Type B pancreatic cell (in vitro differentiated cells): ENCODE measurements at regions not wholly inside any gene's neighbourhood (a gene's known extent, or its start where the extent isn't known, plus 50 kb on each side); places are given as distances from the start of the nearest gene placed in this dataset.

ENCODE experiments used
- DNase-seq: peaks from one replicate; pipeline ENCODE4 v3.0.0; 2021; ENCODE audit warnings: mixed read lengths; ENCODE audit not compliant: unreplicated experiment; ENCODE audit errors: extremely low spot score
- H3K27ac Mint-ChIP-seq: 2 replicates; pipeline ENCODE4 v1.8.0; 2021; ENCODE audit warnings: mild to moderate bottlenecking, mixed read lengths
- H3K27me3 Mint-ChIP-seq: 2 replicates; pipeline ENCODE4 v1.8.0; 2021; ENCODE audit warnings: mixed read lengths
- H3K36me3 Mint-ChIP-seq: 2 replicates; pipeline ENCODE4 v1.8.0; 2021; ENCODE audit warnings: mixed read lengths
- H3K4me1 Mint-ChIP-seq: one replicate; pipeline ENCODE4 v1.8.0; 2021; ENCODE audit warnings: mixed read lengths; ENCODE audit not compliant: unreplicated experiment
- H3K4me3 Mint-ChIP-seq: 2 replicates; pipeline ENCODE4 v1.8.0; 2021; ENCODE audit warnings: mild to moderate bottlenecking, mixed read lengths
- H3K9me3 Mint-ChIP-seq: 2 replicates; pipeline ENCODE4 v1.8.0; 2021; ENCODE audit warnings: mixed read lengths
- CTCF ChIP-seq: fragments of 200-600 bp; sonication (generic); conservative IDR thresholded peaks from 2 replicates; pipeline ENCODE4 v1.5.0; 2021; ENCODE audit warnings: antibody characterized with exemption, mild to moderate bottlenecking

DNA sequence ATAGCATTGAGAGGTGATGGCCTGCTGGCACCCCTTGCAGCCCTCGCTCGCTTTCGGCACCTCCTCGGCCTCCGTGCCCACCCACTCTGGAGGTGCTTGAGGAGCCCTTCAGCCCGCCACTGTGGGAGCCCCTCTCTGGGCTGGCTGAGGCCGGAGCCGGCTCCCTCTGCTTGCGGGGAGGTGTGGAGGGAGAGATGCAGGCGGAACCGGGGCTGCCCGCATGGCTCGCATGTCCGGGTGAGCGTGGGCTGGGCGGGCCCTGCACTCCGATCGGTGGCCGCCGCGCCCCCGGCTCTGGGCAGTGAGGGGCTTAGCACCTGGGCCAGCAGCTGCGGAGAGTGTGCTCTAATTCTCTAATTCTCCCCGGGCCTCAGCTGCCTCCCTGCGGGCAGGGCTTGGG is 101.1 kb downstream of the KIF4B start:
- Mint-ChIP-seq H3K4me1 (no peaks in the 10 kb centered on the region), H3K9me3 (no peaks in the 10 kb centered on the region), H3K27ac (no peak overlapping the region), H3K36me3 (no peaks in the 10 kb centered on the region), H3K27me3 (no peaks in the 10 kb centered on the region), H3K4me3 (no peak overlapping the region)
- DNase-seq, result no peak
- TF ChIP-seq CTCF, result no peak

DNA sequence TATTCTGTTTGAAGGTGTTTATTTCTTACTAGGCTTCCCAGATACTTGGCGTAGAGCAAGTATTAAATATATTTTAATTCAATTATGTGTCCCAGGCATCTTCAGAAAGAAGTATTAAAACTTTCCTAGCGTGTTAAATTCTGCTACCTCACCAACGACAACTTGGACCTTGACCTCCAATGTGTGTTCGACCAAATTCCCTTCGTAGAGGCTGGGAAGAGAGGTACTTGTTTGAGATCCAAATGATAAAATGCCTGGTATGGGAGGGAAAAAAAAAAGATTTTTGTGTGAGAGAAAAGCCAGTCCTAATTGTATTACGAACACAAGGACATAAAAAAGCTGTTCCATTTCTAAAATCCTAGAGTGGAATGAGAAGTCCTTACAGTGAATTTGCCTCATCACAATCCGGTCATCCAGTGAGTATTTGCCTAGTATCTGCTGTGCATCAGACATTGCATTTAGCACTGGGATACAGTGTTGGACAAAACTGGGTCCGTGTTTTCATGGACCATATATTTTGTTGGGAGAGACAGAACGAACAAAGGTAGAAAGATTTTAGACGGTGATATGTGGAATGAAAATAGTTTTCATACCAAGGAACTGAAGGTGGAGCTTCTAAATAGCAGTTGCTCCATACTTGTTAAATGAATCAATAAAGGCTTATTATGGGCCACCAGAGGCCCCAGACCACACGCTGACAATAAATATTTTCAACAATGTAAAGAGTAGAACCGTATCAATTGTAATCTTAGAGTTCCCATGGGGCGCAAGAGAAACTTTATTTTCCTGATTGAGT is 103.1 kb downstream of the KIF4B start:
- H3K27ac Mint-ChIP-seq, result no peak overlapping the region
- H3K36me3 Mint-ChIP-seq, result no peaks in the 10 kb centered on the region
- H3K4me1 Mint-ChIP-seq, result no peaks in the 10 kb centered on the region
- H3K9me3 Mint-ChIP-seq, result no peaks in the 10 kb centered on the region
- TF ChIP-seq CTCF, result no peak
- H3K4me3 Mint-ChIP-seq, result no peak overlapping the region
- no peak for DNase-seq
- no peaks in the 10 kb centered on the region for H3K27me3 Mint-ChIP-seq

GRCh38 chr5:155125551-155126095 is 112.1 kb downstream of the KIF4B start:
- no peaks in the 10 kb centered on the region for H3K36me3 Mint-ChIP-seq
- no peaks in the 10 kb centered on the region for H3K9me3 Mint-ChIP-seq
- TF ChIP-seq CTCF, result no peak
- peaks cover 16% of the 10 kb centered on the region for H3K27me3 Mint-ChIP-seq
- no peaks in the 10 kb centered on the region for H3K4me1 Mint-ChIP-seq
- DNase-seq, result no peak
- H3K4me3 Mint-ChIP-seq, result no peak overlapping the region
- H3K27ac Mint-ChIP-seq, result no peak overlapping the region

- Mint-ChIP-seq H3K27me3 (peaks cover 16% of the 10 kb centered on the region), H3K36me3 (no peaks in the 10 kb centered on the region), H3K4me3 (no peak overlapping the region), H3K4me1 (no peaks in the 10 kb centered on the region), H3K9me3 (no peaks in the 10 kb centered on the region), H3K27ac (no peak overlapping the region)
- TF ChIP-seq CTCF, result no peak
- DNase-seq, result no peak
Measured at GRCh38 chr5:155126573-155126972, 113.0 kb downstream of the KIF4B start.

DNA sequence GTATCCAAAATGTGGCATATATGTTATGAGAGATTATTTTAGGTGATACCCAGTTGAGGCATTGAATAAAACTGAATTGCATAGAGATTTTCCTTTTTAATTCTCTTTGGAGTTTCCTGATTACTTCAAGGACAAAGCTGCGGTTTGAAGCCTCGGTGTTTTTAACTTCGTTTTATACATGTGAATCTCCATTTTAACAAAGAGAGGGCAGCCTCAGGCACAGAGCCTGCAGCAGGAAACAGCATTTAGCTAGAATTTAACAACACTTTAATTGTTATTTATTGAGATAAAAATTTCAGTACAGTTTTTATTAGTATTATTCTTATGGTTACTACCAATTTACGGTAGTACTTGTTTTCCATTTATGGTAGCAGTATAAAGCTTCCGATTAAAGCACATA is 114.0 kb downstream of the KIF4B start:
- no peak overlapping the region for H3K27ac Mint-ChIP-seq
- H3K4me3 Mint-ChIP-seq, result no peak overlapping the region
- H3K36me3 Mint-ChIP-seq, result no peaks in the 10 kb centered on the region

More for the DNA sequence above, 114.0 kb downstream of the KIF4B start:
- H3K9me3 Mint-ChIP-seq, result no peaks in the 10 kb centered on the region
- peaks cover 16% of the 10 kb centered on the region for H3K27me3 Mint-ChIP-seq
- H3K4me1 Mint-ChIP-seq, result no peaks in the 10 kb centered on the region
- no peak for DNase-seq
- TF ChIP-seq CTCF, result no peak
